DMS53 treated with DMSO at 0.1 percent for 48 hours (cell line): ENCODE measurements at regions not wholly inside any gene's neighbourhood (a gene's known extent, or its start where the extent isn't known, plus 50 kb on each side); places are given as distances from the start of the nearest gene placed in this dataset.
A peak's percentile ranks its signal among the peaks of the same experiment; 100 is the strongest.

ENCODE experiments used
- DNase-seq: peaks from one replicate; lab custom pipeline; 2025; ENCODE audit not compliant: unreplicated experiment; lab: John Stamatoyannopoulos, UW

DNA sequence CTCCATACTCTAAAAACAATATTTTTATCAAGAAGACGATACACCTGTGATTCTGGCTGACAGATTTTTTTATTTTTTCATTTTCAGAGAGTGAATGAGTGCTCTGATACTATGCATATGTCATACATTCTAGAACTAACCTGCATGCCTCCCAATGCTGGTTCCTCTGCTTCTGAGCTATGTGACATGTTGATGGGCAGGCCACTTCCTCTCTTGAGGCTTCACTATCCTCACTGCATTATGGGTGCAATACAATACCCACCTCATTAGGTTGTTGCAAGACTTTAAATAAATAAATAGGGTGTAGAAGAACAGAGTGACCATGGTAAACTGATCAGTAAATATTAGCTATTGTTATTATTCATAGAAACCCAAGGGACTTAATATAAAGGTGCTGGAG is 408.3 kb downstream of the HNRNPD start:
- no peak for DNase-seq

DNA sequence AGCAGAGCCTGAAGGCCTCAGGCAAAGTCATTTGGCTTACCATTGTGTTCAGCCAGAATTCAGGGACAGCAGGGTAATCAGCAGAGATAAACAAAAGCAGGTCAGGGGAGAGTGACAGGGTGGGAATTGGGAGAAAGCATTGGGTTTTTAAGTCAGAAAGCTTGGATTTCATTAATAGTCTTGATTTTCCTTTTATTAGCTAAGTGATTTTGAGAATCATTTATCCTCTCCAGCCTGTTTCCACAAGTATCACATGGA is 410.1 kb downstream of the HNRNPD start:
- DNase-seq = no peak

DNA sequence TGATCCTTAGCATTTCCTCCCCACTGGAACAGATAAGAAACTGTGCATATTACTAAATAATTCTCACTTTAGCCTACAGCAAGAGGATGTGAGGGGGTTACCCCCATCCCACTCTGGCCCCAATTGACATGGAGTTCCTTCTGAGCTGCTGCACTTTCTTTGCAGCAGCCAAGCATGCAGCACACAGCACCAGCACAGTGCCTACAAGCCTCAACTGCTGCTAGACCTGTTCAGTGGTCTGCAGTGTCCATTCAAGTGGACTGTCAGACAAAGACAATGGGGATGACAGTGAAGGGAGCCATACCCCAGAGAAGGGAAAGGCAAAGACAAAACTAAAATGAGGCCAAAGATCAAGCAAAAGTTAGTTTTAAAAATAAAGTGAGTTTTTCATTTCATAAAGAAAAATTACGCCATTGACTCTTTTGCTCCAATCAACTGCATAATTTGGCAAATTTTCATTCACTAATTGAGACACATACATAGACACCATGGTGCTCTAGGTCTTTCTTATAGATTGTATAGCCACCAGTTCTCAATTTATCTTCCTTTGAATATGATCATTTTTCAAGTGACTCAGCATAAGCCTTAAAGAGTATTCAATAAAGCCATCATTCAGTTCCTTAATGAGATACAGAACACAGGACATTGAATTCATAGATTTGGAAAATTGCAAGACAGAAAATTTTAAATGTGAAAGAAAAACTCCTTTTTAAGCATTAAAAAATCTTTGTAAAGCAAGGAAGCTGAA is 410.6 kb downstream of the HNRNPD start:
- no peak for DNase-seq

DNA sequence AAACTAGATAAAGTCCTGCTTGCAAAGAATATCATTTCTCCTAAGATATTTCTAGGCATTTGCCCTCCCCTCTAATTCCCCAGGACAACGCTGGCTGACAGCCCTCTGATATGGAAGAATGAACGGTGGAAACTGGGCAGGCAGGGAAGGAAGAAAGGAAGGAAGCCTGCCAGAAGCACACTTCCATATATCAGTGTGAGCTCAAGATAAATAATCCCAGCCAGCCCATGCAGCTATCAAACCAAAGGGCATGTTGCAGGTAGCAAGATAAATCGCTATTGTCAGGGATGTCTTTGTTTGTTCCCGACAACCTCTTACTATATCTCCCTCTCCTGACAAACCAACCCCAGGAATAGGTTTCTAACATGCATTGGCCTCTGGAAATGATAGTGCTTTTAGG is 412.8 kb downstream of the HNRNPD start:
- no peak for DNase-seq

DNA sequence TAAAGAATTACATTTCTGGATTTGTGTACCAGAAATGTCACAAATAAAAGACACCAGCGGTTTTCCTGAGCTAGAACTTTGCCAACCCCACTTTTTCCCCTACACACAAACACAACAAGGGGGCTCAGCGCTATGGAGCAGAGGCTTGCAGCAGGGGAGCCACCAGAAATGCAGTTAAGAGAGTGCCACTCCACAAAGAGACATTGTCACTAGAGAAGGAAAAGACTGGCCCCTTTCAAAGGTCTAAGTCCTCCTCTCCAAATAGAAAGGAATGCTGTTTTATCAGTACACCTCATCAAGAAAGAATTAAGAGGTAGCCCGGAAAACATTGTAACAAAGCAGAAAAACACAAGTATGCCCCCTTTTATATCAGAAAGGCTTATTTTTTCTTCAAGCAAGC is 419.5 kb downstream of the HNRNPD start:
- DNase-seq = no peak

DNA sequence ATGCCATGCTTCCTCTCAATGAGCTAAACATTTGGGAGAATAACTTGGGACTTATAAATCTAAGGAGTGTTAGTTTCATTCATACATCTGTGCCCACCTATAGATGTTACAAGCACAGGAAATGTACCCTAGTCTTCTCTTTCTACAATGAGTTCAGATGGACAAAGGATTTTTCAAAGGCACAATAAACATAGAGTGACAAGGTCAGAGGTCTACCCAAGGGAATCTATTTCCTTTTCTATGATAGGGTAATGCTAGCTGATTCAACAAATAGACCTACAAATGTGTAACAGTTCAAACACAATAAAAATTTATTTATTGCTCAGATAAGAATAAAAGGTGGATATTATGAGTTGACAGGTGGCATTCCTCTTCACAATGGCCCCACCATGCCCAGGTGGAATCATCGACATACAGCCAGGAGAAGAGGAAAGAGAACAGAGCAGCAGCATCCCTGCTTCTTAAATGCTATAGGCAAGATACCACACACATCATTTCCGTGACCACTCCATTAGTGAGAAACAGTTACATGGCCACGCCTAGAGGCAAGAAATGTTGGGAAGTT is 421.8 kb downstream of the HNRNPD start:
- no peak for DNase-seq

DNA sequence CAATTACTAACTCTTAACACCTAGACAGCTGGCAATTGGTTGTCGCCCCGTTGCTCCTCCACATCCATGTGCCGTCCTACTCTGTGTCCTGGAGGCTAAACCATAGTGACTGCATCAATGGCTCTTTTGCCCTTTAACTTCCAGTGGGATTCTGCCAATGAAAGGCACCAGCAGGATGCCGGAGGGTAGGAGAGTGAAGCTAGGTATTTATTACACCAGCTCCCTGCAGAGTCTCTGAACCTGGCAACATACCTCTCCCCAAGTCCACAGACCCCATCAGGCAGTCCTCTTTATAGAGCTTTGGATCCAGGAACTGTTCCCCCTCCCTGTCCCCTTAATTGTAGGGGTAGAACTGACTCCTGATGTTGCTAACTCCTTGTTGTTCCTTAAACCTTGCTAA is 426.8 kb downstream of the HNRNPD start:
- no peak for DNase-seq

DNA sequence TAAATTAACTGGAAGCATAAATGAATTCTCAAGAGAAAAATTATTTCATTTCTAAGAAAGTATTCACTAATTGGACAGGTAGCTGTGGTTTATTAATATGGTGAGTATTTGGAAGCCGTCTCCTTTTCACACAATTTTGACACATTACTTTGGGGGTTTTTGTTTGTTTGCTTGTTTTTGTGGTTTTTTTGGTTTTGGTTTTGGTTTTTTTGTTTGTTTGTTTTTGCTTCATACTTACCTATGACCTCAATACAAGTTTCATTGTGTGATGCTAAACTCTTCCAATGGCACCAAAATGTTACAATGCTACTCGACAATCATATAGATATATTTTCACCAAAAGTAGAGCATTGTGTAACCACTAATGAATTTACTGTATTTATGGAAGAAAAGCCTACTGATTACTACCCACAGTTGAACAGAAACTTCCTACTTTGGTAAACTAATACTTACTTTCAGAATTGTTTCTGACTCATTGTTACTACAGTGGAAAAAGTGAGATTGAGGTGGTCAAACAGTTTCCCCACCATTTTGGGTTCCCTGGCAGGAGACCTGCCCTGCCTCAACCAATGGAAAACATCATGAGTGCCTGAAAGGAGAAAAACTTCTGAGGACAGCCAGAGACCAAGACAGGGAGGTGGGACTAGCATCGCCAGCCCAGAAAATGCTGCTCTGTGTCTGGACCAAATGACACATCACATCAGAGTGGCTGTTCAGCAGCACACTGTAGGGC is 443.1 kb downstream of the HNRNPD start:
- no peak for DNase-seq

DNA sequence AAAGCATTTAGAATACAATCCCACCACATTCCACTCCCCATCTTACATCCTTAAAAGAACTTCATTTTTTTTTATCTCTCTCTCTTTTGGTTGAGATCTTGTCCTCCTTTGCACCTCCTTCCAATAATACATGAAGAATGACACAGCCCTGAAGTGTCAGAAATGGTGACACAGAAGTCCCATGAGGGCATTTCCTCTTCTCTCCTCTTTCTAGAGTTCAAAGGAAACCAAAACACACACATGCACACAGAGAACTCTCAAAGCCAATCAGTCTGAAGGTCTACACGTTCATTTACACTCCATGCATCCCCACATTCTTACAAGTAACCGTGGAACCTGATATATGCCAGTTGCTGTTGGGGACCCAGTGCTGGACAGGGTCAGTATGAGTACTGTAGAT is 450.7 kb downstream of the HNRNPD start:
- DNase-seq = no peak

DNA sequence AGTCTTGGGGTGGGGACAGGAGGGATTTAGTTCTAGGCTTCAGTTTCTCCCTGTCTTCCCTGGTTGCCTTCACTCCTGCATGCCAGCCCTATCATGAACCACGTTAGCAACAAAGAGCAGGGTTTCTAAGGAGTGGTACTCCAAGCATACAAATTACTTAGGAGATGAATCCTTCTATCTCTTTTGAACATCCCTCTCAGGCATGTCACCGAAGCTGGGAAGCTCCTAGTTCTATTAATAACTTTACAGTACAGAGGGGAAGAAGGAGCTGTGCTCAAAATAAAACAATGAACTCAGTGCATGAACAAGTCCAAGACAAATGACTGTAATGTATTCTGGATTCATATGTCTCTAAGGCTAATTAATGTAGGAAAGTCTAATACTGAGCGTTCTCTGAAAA is 450.6 kb upstream of the RASGEF1B start:
- DNase-seq = no peak

DNA sequence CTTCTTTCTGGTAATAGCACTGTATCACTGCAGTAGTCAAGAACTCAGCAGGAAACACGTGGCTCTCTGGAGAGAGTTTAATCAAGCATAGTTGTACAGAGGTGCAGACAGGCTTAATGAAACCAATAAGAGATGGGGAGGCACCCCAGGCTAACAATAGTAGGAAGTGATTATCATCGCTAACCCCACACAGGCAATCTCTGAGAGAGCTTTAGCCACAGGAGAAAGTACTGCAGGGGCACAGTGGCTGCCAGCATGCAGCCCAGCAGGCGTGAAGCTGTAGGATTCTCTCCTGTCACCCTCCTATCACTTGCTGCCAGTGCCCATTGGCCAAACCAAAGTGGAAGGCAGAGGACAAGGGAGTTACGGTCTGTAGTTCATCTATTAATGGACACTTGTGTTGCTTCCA is 450.0 kb upstream of the RASGEF1B start:
- DNase-seq = no peak

DNA sequence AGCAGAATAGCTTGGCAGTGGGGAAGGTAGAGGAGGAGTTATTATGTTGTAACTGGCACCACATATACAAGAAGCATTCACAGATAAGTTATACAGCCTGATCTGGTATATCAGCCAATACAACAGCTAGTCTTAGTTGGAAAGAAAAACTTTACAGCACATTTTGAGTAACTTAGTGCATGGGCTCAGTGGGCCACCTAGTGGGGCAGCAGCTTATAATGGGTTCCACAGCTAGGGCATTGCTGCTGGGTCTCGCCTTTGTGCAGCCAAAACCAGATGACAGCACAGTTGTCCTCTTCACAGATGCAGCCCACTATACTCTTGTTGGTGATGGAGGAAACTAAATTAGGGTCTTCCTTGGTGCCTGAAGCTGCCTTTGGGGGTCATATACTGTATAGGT is 448.1 kb upstream of the RASGEF1B start:
- DNase-seq = no peak

DNA sequence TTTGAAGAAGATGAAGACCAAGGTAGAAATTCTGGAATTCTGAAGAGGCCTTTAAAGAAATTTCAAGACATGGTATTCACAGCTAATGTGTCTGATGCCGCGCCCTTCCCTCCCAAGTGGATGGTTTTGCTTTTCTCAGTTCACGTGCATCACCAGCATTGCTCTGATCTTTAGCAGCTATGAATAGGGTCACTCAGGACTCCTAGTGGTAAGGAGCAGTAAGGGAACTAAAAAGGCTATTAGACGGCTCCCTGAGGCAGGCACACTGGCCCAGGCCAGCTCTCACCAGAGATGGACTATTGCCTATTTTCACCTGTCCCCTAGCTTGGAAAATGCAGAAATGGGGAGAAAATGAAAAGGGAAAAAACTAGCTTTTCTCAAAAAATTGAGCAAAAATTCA is 447.5 kb upstream of the RASGEF1B start:
- no peak for DNase-seq

DNA sequence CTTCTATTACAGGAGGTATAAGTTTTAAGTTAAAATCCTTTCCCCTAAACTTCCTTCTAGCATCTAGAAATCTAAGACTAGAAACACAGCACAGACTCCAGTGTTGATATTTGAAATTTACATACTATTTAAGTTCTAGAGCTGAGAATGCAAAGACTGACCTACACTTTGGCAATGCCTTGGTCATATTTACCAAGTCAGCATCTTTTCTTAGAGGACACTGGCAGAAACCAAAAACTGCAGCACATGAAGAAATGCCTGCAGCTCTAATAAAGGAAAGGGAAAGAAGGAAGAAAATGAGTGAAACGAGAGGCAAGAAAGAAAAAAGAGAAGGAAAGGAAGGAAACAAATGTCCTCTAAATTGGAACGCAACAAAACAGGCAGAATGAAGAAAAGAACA is 443.7 kb upstream of the RASGEF1B start:
- DNase-seq = no peak

DNA sequence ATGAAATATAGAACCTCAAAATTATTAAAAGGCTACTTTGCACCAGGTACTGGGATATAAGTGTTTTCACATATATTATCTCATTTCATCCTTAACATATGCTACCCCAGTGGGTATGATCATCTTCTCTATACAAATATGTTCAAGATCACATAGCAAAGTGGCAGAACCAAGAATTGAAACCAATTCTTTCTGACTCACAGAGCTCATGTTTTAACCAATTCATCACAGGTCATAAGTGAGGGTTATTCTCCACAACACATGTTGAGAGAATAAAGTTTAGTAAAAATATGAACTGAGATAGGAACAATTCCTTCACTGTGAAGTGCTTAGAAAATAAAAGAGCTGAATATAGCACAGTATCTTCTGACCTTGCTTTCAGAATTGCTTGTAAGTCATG is 442.9 kb upstream of the RASGEF1B start:
- no peak for DNase-seq

DNA sequence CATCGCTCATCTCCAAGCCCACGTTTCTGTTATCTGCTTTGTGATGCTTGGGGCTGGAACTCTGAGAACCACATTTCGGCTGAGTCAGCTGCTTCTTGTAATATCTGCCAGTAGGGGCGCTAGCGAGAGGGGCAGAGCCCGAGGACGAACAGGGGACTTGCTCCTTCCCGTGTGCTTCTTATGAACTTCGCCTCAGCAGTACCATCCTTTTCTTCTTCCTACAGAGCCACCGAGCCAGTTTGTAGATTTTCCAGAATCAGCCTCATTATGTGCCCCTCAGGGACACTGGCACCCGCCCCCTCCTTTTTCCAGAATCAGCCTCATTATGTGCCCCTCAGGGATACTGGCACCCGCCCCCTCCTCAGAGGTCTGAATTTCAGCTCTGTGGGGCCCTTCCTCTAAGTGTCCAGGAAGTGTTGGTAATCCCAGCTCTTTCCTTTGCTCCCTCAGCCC is 441.7 kb upstream of the RASGEF1B start:
- no peak for DNase-seq

DNA sequence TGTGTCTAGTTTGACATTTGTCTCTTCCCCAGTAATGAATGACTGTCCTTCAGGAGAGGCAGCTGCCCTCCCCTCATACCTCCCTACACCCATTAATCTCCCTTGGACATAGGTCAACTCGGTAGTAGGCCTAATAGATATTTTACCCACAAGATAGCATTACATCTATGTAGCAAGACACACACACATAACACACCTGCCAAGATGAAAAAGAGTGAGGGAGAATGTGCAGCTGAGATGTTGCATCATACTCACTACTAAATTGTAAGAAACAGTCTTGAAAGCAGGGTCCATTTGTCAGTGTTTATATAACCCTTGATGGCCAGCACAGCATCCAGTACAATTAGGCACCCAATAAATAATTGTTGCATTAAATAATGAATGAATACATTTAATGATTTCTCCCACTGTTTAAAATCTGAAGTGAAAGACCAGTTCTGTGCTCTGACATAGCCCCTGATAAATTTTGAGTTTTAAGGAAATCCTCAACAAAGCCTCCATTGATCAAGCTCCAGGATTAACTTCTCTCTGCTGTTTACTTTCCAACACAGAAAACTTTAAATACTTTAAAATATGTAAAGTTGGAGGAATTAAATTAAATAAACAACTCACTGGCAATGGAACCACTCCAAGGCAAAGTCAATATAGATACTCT is 440.8 kb upstream of the RASGEF1B start:
- no peak for DNase-seq

DNA sequence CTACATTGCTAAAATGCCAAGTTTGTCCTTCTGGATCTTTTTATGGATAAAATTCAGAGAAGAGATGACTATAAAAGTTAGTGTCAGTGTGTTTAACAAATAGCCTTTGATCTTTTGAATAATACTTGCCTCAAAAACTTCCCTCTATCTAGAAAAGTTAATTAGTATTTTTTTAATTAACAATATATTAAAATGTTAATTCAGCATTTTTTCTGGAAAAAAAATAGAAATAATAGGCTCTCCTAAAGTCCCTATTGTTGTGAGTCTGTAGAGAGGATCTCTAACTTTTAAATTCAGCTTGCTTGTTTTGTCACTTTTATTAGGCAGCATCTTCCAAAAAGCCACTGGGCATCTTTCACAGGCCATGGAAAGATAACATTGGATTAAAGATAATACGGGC is 435.2 kb upstream of the RASGEF1B start:
- DNase-seq = no peak

DNA sequence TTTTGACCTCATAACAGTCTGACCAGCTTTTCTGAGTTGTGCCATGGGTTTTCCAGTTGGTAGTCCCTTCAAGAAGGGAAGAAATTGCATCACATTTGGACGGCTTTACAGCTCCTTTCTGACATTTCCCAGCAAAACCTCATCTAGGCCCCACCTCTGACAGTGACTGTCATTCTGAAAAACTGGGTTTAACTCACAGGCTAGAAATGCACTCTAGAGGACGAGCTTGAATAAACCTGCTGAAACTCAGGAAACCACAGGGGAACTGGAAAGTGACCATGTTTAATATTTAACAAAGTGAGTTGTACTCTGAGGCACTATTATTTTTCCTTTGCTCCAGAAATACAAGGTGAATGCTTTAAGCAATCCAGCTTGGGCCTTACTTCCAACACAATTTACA is 434.3 kb upstream of the RASGEF1B start:
- peak; percentile 14 for DNase-seq

DNA sequence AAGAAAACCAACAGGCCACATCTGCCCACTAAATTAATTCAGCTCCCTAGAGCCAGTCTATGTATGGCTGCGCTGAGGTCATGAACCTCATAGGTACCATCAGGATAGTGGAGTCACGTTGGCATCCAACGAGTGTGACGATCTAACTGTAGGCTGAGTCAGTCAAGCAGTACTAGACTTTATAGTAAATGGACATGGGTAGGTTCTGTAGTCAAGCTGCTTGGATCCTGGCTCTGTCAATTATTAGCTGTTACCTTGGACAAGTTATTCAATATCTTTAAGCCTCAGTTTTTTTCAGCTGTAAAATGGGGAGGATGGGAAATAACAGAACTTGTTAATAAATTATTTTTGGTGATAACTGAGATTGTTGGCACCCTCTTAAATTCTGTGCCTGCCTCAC is 432.4 kb upstream of the RASGEF1B start:
- no peak for DNase-seq

DNA sequence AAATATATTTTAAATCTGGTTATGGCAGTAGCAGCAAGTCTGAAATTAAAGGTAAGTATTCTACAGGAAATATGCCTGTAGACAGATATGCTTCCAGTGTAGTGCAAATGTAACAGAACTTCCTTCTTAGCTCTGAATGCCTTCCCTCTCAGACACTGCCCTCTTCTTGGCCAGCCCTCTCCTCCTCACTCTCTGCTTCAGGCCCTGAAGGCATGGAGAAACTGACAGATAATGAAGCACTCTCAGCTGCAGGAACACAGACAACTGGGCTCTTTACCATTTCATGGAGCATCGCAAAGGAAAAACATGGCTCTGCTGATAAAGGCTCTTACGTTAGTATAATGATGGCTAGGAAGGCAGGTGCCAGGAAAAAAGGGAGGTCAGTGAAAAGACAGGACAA is 431.5 kb upstream of the RASGEF1B start:
- no peak for DNase-seq

DNA sequence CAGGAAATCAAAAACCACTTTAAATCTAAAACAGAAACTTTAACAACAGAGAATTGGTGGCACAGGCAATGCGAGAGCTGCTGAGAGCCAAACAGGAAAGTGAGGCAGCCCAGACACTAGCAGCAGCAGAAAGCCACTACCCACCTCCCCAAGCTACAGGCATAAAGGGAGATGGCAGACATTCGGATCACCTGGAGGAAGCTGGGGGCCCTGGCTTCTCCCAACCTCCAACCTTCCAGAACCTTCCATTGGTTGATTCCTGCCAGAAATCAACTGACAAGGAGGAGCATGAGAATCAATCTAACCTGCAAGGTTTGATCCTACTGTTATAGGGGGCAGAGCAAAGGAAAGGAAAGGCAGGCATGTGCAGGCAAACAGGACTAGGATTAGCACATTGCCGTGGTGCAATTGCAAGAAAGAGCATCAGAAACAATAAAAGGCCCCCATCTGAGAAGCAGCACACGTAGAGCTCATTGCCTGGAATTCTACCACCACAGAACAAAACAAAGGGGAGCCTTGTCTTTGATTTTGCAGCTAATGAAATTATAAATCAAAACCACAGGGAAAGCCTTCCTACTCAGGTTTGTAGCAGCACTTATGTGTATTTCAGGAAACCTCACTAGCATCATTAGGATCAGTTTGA is 427.3 kb upstream of the RASGEF1B start:
- DNase-seq = no peak
